GM03348 (cell line): ENCODE measurements at regions not wholly inside any gene's neighbourhood (a gene's known extent, or its start where the extent isn't known, plus 50 kb on each side); places are given as distances from the start of the nearest gene placed in this dataset.

Experiments
- DNase-seq: peaks from one replicate; pipeline ENCODE4 v3.0.0; 2012; ENCODE audit warnings: low spot score

DNA sequence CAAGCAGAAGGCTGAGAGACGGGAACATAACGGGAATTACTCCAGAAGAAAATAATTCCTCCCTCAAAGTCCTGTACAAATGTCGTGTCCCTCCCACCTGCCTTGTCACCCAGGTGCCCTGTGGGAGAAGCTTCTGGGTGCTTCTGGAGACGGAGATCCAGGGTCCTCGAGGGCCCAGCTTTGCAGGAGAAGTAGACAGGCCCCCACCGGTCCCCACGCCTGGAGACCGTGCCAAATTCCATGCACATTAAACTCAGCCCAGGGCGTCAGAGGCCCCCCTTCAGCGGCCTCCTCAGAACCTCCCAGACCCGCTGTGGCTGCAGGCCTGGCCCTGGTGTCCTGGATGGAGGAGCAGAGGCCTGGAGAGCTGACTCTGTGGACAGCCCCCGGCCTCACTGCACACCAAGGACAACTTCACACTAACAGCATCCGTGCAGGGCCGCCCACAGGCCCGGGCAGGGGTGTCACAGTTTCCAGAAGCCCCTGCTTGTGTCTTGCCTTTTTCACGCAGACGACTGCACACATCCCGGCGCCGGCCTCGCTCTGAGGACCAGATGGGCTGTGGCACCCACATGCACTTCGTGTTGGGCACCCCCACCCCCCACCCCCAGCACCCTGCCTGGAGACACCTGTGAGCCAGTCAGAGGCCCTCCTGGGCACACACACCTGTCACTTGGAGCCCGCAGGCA, 734.3 kb downstream of the BRD1 start:
- no peak for DNase-seq

DNA sequence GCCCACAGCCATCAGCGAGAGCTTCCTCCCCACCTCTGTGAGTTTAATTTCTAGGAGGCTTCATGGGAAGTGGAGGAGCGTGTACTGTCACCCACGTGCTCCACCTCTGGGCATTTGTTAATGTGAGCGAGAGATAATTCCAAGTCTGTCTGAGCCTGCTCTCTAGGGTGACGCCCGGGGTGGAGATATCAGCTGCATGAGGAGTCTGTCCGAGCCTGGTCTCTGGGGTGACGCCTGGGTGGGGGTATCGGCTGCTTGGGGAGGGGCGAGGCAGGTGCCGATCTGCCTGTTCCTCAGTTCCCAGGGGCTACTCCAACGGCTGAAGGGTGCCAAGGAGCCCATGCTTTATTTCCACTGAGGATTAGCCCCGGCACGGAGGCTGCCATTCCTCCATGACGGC, 735.0 kb downstream of the BRD1 start:
- no peak for DNase-seq

DNA sequence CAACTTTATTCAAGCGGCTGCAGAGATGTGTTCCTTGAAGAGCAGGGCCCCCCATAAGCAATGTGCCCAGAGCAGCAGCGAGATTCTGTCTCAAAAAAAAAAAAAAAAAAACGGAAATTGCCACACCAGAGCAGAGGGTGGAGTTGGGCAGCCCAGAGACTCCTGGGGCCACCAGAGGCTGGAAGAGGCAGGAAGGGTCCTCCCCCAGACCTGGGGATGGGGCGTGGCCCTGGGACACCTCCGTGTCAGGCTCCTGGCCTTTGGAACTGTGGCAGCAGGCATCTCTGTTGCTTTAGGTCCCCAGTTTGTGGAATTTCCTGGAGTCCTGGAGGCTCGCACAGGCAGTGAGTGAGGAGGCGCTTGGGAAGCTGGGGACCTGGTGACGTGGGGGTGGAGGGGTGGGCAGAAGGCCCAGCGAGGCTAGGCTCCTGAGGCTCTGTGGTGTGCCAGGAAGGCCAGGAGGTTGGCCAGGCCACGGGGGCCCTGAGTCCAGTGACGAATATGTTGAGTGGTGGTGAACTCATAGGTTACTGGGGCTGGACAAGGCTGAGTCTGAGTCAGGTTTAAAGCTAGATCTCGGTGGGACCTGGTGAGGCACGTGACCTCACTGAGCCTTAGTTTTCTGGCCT, 735.6 kb downstream of the BRD1 start:
- DNase-seq, result no peak

DNA sequence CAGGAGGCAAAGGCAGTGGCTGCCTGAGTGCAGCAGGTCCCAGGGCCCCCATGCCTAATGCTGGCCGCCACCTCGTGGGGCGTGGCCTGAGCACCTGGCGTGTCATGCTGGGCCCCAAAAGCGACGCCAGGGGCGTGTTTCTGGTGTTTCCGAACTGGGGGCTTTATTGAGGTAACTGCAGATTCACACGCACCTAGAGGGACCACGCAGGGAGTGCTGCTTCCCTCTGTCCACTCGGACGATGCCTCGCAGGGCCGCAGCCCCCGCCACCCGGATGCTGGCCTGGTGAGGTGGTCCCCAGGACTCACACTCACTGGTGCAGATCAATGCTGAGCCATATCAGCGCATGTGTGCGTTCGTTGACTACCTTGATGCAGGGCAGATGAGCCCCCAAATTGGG, 736.2 kb downstream of the BRD1 start:
- no peak for DNase-seq

DNA sequence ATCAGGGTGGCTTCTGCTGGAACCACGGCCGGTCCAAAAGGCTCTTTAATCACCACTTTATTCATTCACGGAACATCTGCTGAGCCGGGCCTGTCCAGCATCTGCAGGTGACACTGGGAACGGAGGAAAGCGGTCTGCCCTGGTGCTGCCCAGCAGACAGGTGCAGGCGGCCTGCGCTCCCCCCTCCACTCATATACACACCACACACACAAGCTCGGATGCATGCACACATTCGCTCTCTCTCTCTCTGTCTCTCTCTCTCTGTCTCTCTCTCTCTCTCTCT, 736.9 kb downstream of the BRD1 start:
- DNase-seq, result no peak

DNA sequence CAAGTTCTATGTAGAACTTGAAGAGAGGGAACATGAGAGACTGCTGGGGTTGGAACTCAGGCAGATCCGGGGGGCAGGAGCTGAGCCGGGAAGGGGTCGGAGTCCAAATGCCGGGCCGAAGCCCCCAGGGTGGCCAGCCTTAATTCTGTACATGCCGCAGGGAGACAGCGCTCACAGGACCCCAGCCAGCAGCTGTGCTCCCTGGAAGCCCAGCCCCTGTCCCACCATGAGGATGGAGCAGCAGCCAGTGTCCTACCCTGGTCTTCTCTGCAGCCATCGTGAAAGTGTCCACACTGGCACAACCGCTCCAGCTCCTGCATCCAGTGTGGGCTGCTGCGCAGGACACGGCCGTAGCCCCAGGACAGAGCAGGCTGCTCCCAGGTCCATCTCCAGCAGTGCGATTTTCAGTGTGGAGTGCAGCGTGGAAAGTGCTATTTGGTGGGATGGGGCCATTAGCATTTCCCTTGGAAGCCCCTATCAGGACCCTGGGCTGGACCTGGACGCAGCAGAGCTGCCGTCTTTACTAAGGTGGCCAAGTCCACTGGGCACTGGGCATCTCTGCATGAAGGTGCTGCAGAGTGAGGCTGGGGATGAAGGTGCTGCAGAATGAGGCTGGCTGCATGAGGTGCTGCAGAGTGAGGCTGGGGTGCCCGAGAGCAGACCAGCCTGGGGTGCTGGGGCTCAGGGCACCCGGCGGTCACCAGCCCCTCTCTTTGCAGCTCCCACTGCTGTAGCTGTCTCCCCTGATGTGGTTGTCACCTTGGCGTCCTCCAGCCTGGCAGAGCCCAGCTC, 737.4 kb downstream of the BRD1 start:
- no peak for DNase-seq

DNA sequence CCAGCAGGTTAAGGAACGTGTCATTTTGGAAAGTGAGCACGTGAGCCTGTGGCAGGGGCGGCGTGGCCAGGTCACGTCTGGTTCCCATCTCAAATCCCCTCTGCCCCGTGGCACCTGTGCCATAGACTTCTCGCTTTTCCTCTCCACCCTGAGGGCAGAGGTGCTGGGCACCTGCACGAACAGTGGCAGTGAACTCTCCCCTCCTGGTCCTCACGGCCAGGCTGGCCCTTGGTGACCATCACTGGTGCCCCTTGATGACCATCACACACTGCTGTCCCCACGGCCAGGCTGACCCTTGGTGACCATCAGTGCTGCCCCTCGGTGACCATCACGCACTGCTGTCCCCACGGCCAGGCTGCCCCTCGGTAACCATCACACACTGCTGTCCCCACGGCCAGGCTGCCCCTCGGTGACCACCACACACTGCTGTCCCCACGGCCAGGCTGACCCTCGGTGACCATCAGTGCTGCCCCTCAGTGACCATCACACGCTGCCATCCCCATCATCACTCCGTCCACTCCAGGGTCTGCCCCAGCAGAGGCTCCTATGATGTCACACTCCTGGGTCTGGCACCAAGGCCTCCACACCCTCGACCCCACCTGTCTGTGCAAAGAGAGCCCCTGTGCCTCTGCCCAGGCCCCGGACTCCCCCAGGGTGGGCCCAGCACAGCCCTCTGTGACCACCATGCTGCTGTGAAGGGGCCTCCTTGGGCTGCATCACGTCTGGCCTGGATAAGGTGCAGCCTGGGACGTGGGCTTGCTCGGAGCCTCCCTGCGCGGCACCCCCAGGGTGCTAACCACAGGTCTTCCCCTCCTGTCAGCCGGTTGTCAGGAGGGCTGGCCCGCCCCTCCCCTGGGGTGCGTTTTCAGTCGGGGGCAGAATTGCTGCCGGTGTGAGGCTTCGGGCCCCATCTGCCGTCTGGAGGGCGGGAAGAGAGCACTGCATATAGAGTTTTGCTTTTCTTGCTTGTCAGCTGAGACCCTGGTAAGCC, 738.6 kb downstream of the BRD1 start:
- no peak for DNase-seq

DNA sequence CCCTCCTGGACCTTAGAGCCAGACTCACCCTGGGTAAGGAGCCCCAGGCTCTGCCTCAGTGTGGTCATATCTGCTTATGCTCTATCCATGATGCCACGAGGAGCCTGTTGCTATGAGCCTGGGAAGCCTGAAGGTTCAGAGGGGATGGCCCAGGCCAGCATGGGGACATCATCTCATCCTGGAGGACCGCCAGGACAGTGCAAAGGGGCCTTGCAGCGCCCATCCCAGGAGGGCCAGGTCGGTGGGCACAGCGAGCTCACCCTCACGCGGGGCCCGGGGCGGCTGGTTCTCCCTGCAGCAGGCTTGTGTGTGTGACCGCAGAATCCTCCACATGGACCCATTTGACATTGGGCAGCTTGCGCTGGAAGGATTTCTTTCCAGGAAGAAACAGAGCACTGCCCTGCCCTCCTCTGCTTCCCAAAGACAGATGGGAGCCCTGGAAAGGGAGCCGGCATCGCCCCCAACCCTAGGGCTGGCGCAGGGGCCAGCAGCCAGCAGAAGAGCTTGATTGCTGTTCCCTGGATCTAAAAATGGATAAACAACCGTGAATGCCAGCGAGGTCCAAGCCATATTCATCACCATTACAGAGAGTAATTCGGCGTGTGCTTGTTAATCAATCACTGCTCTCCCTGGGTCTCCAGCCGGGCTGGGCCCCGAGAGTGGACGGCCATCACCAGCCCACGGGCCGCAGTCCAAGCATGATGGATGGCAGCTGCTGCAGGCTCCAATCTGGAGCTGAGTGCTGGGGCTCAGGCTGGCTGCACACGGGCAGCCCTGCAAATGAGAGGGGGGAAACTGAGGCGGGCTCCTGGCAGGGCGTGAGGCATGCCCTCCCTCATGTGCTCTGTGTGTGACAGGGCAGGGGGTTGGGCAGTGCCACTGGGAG, 739.7 kb downstream of the BRD1 start:
- DNase-seq, result no peak

DNA sequence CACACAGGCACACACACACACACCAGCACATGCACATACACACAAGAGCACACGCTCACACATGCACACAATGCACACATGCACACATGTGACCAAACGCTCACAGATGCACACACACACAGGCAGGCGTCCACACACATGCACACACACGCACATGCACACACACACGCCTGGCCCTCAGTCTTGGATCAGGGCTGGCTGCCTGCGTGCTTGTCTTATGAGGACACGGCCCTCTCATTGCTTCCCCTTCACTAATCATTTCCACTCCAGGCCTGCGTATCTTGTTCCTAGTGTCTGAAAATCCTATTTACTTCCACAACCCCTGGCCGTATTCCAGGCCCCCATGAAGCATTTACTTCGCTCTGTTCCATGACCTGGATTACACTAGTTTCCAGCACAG, 740.5 kb downstream of the BRD1 start:
- DNase-seq, result no peak

DNA sequence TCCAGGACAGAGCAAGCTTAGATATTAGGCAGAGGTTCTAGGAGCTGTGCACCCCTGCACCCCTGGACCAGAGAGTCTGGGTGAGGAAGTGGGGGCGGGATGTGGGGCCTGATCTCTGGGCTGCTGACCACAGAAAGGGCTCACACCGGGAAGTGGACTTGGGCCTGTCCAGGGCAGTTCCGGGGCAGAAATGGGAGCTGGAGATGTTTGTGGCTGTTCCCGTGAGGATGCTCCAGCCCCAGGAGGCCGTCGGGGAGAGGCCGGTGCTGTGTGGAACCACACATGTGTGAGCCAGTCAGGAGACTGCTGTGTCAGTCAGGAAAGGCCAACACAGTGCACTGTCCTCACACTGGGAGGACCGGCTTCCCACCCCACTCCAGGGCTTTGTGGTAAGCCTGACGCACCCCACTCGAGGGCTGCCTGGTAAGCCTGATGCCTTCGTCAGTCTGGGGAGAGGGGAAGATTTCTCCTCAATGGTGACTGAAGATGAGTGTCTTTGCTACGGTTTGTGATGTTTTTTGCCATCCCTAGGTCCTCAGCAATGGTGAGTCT, 741.0 kb downstream of the BRD1 start:
- DNase-seq, result no peak

DNA sequence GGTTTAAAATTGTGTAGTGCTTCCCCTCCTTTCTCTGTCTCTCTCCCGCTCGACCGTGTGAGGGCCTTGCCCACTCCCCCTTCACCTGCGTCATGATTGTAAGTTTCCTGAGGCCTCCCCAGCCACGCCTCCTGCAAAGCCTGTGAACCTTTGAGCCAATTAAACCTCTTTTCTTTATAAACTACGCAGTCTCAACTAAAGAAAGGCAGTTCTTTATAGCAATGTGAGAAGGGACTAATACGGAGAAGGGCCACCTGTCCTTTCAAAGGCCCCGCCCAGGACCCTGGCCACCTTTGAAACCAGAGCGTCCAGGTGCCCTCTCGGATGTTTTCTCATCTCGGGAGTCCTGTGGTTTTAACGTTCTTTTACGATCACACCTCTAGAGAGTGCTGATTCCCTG, 741.5 kb downstream of the BRD1 start:
- DNase-seq, result no peak

DNA sequence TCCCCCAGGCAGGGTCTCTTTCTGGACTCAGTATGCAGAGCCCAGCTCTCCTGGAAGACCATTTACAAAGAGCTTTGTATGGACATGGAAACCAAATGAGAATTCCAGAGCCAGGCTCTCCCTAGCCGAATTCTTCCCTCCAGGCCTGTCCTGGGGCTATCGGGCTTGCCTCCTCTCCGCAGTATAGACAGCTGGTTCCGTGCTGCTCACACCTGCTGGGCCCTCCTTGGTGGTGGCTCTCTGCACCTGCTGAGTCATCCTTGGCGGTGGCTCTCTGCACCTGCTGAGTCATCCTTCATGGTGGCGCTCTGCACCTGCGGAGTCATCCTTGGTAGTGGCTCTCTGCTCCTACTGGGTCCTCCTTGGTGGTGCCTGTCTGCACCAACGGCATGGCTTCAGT, 743.5 kb downstream of the BRD1 start:
- DNase-seq, result no peak

DNA sequence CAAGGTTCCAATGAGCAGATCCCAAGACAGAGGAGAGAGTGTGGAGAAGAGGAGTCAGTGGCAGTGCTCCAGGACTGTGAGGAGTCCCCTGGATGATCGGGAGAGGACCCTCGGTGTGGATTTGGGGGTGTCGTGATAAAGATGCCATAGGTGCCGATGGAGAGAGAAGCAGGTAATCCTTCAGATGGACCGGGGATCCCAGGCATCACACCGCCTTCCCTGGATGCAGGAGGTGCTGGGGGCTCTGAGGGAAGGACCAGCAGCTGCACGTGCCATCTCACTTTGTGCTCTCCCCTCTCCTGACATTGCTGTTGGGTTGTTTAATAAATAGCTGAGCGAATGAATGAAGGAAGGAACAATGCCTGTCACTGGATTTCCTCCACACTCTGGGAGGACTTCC, 744.1 kb downstream of the BRD1 start:
- DNase-seq, result no peak

DNA sequence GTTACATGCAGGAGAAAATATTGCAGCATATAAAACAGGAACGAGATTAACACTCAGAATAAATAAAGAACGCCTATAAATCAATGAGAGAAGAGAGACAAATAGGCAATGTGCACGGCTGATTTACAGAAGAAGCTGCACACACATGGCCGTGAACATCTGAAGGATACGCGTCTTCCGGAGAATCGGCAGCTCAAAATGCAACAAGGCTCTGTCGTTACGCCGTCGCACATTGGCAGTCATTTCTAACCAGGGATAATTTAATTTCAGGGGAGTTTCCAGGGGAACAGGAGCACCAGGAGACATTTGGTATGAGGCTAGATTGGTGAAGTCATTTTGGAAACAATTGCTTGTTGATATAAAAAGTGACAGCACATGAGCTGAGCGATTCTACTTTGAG, 745.2 kb downstream of the BRD1 start:
- no peak for DNase-seq

DNA sequence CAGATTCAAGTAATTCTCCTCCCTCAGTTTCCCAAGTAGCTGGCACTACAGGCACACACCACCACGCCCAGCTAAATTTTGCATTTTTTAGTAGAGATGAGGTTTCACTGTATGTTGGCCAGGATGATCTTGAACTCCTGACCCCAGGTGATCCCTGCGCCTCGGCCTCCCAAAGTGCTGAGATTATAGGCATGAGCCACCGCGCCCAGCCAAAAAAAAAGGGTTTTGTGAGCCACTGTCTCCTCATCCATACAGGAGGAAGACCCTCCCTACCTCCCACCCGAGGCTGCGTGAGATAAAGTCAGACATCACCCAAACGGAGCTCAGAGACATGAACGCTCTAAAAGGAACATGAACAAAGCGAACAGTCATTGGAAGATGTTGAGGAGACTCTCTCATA, 745.7 kb downstream of the BRD1 start:
- no peak for DNase-seq

DNA sequence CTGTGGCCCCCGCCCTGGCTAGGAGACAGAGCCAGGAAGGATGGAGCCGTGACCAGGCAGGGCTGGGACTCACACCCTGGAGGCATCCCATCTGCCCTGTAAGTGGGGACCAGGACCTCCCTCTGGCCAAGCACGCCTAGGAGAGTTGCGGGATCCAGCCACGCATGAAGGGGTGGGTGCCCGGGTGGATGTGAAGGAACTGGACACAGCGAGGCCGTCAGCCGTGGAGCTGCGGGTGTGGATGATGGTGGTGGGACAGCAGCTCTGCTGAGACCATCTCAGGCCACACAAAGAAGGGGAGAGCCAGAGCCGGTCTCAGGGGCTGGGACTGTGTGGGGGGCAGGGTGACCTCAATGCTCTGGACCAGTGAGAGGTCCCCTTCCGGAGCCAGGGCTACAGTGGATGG, 746.4 kb downstream of the BRD1 start:
- DNase-seq, result no peak

DNA sequence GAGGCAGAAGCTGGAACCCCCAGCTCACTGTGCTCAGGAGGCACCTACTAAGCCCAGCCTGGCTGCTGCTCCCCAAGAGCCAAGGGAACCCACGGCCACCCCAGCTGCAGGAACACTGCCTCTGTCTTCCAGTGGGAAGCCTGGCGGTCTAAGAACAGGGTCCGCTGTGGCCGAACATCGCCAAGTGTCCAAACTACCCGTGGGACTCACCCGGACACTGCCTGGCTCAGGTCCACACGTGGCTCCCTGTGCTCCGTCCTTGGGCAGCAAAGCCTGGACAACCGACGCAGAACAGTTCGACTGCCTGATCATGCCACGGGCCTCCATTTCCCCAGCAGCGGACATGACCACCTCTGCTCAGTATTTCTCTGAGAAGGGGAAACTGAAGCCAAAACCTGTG, 747.0 kb downstream of the BRD1 start:
- no peak for DNase-seq

DNA sequence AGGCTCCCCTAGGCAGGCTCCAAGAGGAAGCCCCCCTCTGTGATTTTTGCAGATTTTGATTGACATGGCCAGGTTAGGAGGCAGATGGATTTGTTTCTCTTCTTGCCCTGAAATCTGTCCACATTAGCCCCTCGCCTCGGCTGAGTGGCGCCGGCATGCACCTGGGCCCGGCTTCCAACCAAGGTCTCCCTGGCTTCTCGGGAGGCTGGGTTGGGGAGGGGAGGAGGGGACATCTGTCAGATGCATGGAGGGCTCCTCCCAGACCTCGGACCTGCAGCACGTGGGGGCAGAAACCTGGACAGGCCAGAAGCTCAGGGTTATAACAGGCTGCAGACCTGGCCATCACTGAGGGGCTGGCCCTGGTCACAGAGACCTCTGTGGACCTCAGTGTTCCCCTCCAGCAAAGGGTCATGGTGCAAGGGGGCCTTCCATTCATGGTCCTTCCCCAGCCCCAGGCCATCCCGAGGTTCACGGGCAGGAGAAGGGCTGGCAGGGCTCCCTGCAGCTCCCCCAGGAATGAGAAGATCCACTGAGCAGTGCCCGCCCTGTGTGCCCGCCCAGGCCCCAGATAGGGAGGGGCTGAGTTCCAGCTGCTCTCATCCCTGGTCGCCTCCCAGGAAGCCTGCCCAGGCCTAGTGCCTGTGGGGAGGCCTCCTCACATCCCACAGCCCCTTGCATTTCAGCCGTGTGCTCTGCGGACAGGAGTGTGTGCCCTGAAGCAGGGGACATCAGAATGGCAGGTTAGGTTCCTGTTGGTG, 747.8 kb downstream of the BRD1 start:
- DNase-seq, result no peak

DNA sequence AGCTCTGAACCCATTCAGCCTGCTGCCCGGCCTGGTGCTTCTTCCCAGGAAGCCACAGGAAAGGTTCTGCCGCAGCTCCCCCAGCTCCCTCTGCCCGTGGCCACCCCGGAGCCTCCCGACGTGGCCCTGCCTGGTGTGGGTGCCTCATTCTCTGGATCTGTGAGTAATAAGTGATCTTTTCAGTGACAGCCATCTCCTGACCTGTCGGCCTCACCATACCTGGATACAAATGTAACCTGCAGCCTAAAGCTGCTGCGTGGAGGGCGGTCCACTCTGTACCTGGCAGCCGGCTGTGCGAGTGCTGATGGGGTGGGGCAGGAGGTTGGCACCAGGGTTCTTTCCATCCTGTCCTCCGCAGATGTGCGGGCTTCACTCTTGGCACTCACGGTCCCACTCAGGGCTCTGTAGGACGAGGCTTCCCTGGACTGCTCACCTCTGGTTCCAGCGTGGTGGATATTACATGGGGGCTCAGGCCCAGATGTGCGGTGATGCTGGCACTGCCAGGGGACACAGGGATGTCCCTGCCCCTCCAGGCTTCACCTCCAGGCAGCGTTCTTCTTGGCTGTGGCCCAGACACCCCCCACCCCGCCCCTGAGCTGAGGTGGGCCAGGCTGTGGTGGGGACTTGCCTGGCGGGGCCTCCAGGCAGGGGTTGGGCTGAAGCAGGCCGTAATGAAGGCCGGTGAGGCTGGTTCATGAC, 748.5 kb downstream of the BRD1 start:
- no peak for DNase-seq
